ENCODE measurements at regions not wholly inside any gene's neighbourhood (a gene's known extent, or its start where the extent isn't known, plus 50 kb on each side); places are given as distances from the start of the nearest gene placed in this dataset.
"Not testable (repeated sequence)": the region's sequence is repeated elsewhere in the genome, so short reads cannot be mapped to it uniquely, and the experiment has no call there.

DNA sequence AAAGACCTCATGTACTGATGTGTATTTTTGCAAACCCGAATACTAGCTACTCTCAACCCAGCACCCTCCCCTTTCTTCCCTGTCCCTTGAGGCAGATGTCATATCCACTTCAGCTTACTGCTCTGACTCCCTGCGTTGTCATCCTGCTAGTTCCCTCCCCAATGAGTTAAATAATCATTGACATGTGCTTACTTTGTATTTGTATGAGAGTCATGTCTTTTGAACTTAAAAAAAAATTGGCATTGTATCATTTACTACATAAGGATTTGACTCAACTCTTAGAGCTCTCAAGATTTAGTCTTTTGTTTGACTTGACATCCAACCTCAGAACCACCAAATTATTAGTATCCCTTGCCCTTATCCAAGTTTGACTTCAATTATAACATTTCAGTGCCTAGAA is 219.7 kb upstream of the TUT7 start:
- peaks cover 0 to 9% (median 3%) of the 10 kb centered on the region in 11 donors for H3K9me3 Mint-ChIP-seq
- no peaks in the 10 kb centered on the region for H3K4me1 Mint-ChIP-seq
- Histone ChIP-seq H3K27ac (ENCODE audit: low read depth, low read length) (no peak overlapping the region), H3K36me3 (ENCODE audit: control insufficient read depth in 2 of 3, insufficient read depth in 3 of 3, low read length in 3 of 3) (no peaks in the 10 kb centered on the region), H3K27me3 (ENCODE audit: control insufficient read depth in 2 of 2, insufficient read depth in 2 of 2, low read length in 2 of 2) (no peaks in the 10 kb centered on the region), H3K9me3 (ENCODE audit: control insufficient read depth in 2 of 3, low read length in 3 of 3) (peaks cover 0 to 6% (median 0%) of the 10 kb centered on the region in 3 experiments), H3K4me3 (ENCODE audit: low read length) (no peak overlapping the region), H3K4me1 (ENCODE audit: control insufficient read depth in 2 of 2, insufficient read depth in 2 of 2, low read length in 2 of 2) (no peaks in the 10 kb centered on the region)
- ChIA-PET POLR2A (no interaction called here), CTCF (no interaction called here)
- DNase-seq: no peak
- no peak for ATAC-seq
- no peak overlapping the region for H3K4me3 Mint-ChIP-seq
- intact Hi-C loops (cut with micrococcal nuclease): no loop called here
- no peak overlapping the region for H3K27ac Mint-ChIP-seq
- H3K36me3 Mint-ChIP-seq: no peaks in the 10 kb centered on the region
- peaks cover 4 to 22% (median 19%) of the 10 kb centered on the region in 5 donors for H3K27me3 Mint-ChIP-seq

DNA sequence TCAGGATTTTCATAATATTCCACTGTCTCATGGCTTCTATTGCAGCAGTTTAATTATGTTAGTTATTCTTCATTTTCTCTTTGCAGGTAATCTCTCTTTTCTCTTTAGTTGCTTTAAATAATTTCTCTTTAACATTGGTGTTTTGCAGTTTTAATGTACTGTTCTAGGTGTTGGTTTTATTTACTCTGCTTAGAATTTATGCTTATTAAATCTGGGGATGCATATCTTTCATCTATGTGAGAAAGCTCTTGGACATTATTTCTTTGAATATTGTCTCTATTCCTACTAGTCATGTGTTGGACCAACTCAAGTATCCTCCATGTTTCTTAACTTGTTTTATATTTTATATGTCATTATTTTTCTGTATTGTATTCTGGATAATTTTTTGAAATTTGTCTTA is 218.7 kb upstream of the TUT7 start:
- ATAC-seq (no peak), DNase-seq (no peak)
- CTCF ChIA-PET: no interaction called here
- no peaks in the 10 kb centered on the region for H3K27me3 ChIP-seq (ENCODE audit: control insufficient read depth in 2 of 2, insufficient read depth in 2 of 2, low read length in 2 of 2)
- peaks cover 4 to 23% (median 22%) of the 10 kb centered on the region in 5 donors for H3K27me3 Mint-ChIP-seq
- no peaks in the 10 kb centered on the region for H3K4me1 ChIP-seq (ENCODE audit: control insufficient read depth in 2 of 2, insufficient read depth in 2 of 2, low read length in 2 of 2)
- peaks cover 0 to 7% (median 0%) of the 10 kb centered on the region in 3 experiments for H3K9me3 ChIP-seq (ENCODE audit: control insufficient read depth in 2 of 3, low read length in 3 of 3)
- no peak overlapping the region for H3K4me3 ChIP-seq (ENCODE audit: low read length)
- H3K4me1 Mint-ChIP-seq: no peaks in the 10 kb centered on the region
- POLR2A ChIA-PET: no interaction called here
- H3K4me3 Mint-ChIP-seq: no peak overlapping the region
- no peak overlapping the region for H3K27ac Mint-ChIP-seq
- no peak overlapping the region for H3K27ac ChIP-seq (ENCODE audit: low read depth, low read length)
- intact Hi-C loops (cut with micrococcal nuclease): no loop called here
- H3K36me3 ChIP-seq (ENCODE audit: control insufficient read depth in 2 of 3, insufficient read depth in 3 of 3, low read length in 3 of 3): no peaks in the 10 kb centered on the region
- peaks cover 0 to 12% (median 6%) of the 10 kb centered on the region in 11 donors for H3K9me3 Mint-ChIP-seq
- peaks cover 0 to 4% (median 0%) of the 10 kb centered on the region in 5 donors for H3K36me3 Mint-ChIP-seq

DNA sequence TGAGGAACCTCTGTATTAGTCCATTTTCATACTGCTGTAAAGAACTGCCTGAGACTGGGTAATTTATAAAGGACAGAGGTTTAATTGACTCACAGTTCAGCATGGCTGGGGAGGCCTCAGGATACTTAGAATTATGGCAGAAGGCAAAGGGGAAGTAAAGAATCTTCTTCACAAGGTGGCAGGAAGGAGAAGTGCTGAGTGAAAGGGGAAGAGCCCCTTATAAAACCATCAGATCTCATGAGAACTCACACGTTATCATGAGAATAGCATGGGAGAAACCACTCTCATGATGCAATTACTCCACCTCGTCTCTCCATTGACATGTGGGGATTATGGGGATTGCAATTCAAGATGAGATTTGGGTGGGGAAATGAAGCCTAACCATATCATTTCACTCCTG is 211.4 kb upstream of the TUT7 start:
- H3K27me3 Mint-ChIP-seq: peaks cover 2 to 41% (median 14%) of the 10 kb centered on the region in 5 donors
- H3K4me3 ChIP-seq (ENCODE audit: low read length); H3K36me3 Mint-ChIP-seq; intact Hi-C loops (cut with micrococcal nuclease); H3K27ac ChIP-seq (ENCODE audit: low read depth, low read length); CTCF ChIA-PET; POLR2A ChIA-PET; H3K4me1 ChIP-seq (ENCODE audit: control insufficient read depth in 2 of 2, insufficient read depth in 2 of 2, low read length in 2 of 2); H3K9me3 ChIP-seq (ENCODE audit: control insufficient read depth in 2 of 3, low read length in 3 of 3); H3K4me1 Mint-ChIP-seq; DNase-seq; H3K4me3 Mint-ChIP-seq; ATAC-seq; H3K36me3 ChIP-seq (ENCODE audit: control insufficient read depth in 2 of 3, insufficient read depth in 3 of 3, low read length in 3 of 3); H3K27me3 ChIP-seq (ENCODE audit: control insufficient read depth in 2 of 2, insufficient read depth in 2 of 2, low read length in 2 of 2); H3K27ac Mint-ChIP-seq: not testable (repeated sequence)
- peaks cover 1 to 18% (median 7%) of the 10 kb centered on the region in 11 donors for H3K9me3 Mint-ChIP-seq

DNA sequence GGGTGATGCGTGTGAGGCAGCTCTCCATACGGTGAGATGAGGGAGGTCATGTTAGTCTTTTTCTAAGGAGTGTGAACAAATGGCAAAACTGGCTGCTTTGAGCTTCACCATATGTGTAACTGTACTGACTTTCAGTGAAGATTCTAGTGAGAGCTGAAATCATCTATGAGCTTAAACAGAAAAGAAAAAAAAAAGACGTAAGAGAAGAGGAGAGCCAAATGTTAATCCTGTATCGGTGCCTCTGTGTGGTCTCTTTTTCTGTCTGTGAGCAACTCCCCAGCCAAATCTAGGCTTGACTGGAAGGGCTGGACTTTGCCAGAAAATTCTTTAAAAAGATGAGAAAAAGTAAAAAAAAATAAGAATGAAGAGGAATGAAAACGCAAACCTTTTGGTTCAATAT is 209.7 kb upstream of the TUT7 start:
- POLR2A ChIA-PET: no interaction called here
- CTCF ChIA-PET: interaction anchor here (0.6 kb wide), 1 partner anchor 66 kb away, joined by 3 read pairs; no protein-coding TSS in a partner anchor

DNA sequence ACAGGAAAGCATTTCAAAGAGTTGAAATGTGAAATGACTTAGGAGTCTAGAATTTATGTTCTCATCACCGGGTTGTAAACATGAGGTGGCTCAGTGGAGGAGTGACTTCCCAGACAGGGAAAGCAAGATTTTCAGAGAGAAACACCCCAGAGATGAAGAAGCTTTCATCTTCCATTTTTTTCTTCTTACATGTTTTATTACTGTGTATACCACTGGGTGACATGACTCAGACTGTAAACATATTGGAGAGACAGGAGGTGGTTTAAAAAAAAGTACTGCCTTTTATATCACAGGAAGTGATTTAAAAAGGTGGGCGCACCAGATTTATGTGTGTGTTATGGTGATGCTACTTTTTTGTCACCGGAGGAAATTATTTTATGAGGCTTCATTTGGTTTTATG is 209.1 kb upstream of the TUT7 start:
- Mint-ChIP-seq H3K4me3 (no peak overlapping the region), H3K36me3 (peaks cover 0 to 3% (median 0%) of the 10 kb centered on the region in 5 donors), H3K9me3 (peaks cover 0 to 13% (median 8%) of the 10 kb centered on the region in 11 donors), H3K27ac (no peak overlapping the region), H3K27me3 (peaks cover 2 to 33% (median 9%) of the 10 kb centered on the region in 5 donors), H3K4me1 (no peaks in the 10 kb centered on the region)
- H3K36me3 ChIP-seq (ENCODE audit: control insufficient read depth in 2 of 3, insufficient read depth in 3 of 3, low read length in 3 of 3): no peaks in the 10 kb centered on the region
- no peaks in the 10 kb centered on the region for H3K9me3 ChIP-seq (ENCODE audit: control insufficient read depth in 2 of 3, low read length in 3 of 3)
- no peak overlapping the region for H3K4me3 ChIP-seq (ENCODE audit: low read length)
- H3K4me1 ChIP-seq (ENCODE audit: control insufficient read depth in 2 of 2, insufficient read depth in 2 of 2, low read length in 2 of 2): no peaks in the 10 kb centered on the region
- ChIA-PET POLR2A (no interaction called here), CTCF (no interaction called here)
- ATAC-seq: no peak
- no peak for DNase-seq
- no peak overlapping the region for H3K27ac ChIP-seq (ENCODE audit: low read depth, low read length)
- no peaks in the 10 kb centered on the region for H3K27me3 ChIP-seq (ENCODE audit: control insufficient read depth in 2 of 2, insufficient read depth in 2 of 2, low read length in 2 of 2)
- intact Hi-C loops (cut with micrococcal nuclease): no loop called here

More for the DNA sequence above, 209.7 kb upstream of the TUT7 start:
- peaks cover 0 to 14% (median 7%) of the 10 kb centered on the region in 11 donors for H3K9me3 Mint-ChIP-seq
- no peak overlapping the region for H3K27ac Mint-ChIP-seq
- intact Hi-C loops (cut with micrococcal nuclease): no loop called here
- H3K36me3 Mint-ChIP-seq: peaks cover 0 to 4% (median 0%) of the 10 kb centered on the region in 5 donors
- peaks cover 2 to 34% (median 10%) of the 10 kb centered on the region in 5 donors for H3K27me3 Mint-ChIP-seq
- Histone ChIP-seq H3K27me3 (ENCODE audit: control insufficient read depth in 2 of 2, insufficient read depth in 2 of 2, low read length in 2 of 2) (no peaks in the 10 kb centered on the region), H3K4me3 (ENCODE audit: low read length) (no peak overlapping the region), H3K9me3 (ENCODE audit: control insufficient read depth in 2 of 3, low read length in 3 of 3) (peaks cover 0 to 2% (median 0%) of the 10 kb centered on the region in 3 experiments), H3K36me3 (ENCODE audit: control insufficient read depth in 2 of 3, insufficient read depth in 3 of 3, low read length in 3 of 3) (no peaks in the 10 kb centered on the region), H3K27ac (ENCODE audit: low read depth, low read length) (no peak overlapping the region), H3K4me1 (ENCODE audit: control insufficient read depth in 2 of 2, insufficient read depth in 2 of 2, low read length in 2 of 2) (no peaks in the 10 kb centered on the region)
- no peaks in the 10 kb centered on the region for H3K4me1 Mint-ChIP-seq
- no peak overlapping the region for H3K4me3 Mint-ChIP-seq
- ATAC-seq (no peak), DNase-seq (no peak)

DNA sequence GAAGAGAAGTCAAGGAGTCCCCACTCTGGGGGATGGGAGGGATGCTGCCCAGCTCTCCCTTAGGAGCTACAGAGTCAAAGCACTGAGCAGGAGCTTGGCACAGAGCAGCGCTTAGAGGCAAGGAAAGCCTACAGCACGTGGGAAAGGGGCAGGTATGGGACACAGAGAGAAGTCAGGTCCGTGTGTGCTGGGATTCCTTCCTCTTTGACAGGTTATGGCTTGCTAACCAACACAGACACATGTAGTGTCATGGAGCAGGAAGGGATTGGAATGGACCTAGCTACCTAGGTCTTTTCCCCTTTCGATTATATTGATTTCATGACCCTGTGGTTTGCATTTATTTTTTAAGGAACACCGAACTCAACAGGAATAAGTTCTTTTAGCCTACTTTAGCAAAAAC is 208.5 kb upstream of the TUT7 start:
- Mint-ChIP-seq H3K36me3 (no peaks in the 10 kb centered on the region), H3K27ac (no peak overlapping the region), H3K4me1 (no peaks in the 10 kb centered on the region), H3K9me3 (peaks cover 0 to 13% (median 6%) of the 10 kb centered on the region in 11 donors), H3K4me3 (no peak overlapping the region), H3K27me3 (peaks cover 2 to 29% (median 6%) of the 10 kb centered on the region in 5 donors)
- DNase-seq (no peak), ATAC-seq (no peak)
- Histone ChIP-seq H3K4me1 (ENCODE audit: control insufficient read depth in 2 of 2, insufficient read depth in 2 of 2, low read length in 2 of 2) (no peaks in the 10 kb centered on the region), H3K36me3 (ENCODE audit: control insufficient read depth in 2 of 3, insufficient read depth in 3 of 3, low read length in 3 of 3) (no peaks in the 10 kb centered on the region), H3K4me3 (ENCODE audit: low read length) (no peak overlapping the region), H3K27me3 (ENCODE audit: control insufficient read depth in 2 of 2, insufficient read depth in 2 of 2, low read length in 2 of 2) (no peaks in the 10 kb centered on the region), H3K27ac (ENCODE audit: low read depth, low read length) (no peak overlapping the region), H3K9me3 (ENCODE audit: control insufficient read depth in 2 of 3, low read length in 3 of 3) (no peaks in the 10 kb centered on the region)
- intact Hi-C loops (cut with micrococcal nuclease): no loop called here
- CTCF ChIA-PET: no interaction called here
- POLR2A ChIA-PET: no interaction called here

DNA sequence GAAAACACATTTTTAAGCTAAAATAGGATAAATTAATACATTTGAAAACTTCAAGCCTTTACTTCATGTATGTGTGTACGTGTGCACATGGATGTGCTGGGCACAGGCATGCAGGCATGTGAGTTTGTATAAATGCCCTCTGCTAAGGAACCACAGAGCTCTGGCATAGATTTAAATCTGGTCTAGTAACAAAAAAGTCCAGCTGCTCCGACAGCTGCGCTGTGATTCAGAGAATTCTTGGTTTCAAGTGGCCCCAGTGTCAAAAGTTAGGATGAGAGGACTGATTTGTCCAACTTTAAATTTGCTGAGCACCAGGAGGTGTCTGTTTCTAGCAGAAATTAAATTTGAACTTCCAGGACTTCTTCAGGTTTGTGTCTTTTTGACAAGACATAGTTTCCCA is 203.7 kb upstream of the TUT7 start:
- no peak for ATAC-seq
- Mint-ChIP-seq H3K4me3 (no peak overlapping the region), H3K4me1 (no peaks in the 10 kb centered on the region), H3K9me3 (peaks cover 0 to 7% (median 0%) of the 10 kb centered on the region in 11 donors), H3K27me3 (peaks cover 2 to 41% (median 17%) of the 10 kb centered on the region in 5 donors), H3K27ac (no peak overlapping the region), H3K36me3 (no peaks in the 10 kb centered on the region)
- intact Hi-C loops (cut with micrococcal nuclease): no loop called here
- ChIA-PET POLR2A (no interaction called here), CTCF (no interaction called here)
- Histone ChIP-seq H3K4me3 (ENCODE audit: low read length) (no peak overlapping the region), H3K27ac (ENCODE audit: low read depth, low read length) (no peak overlapping the region), H3K9me3 (ENCODE audit: control insufficient read depth in 2 of 3, low read length in 3 of 3) (no peaks in the 10 kb centered on the region), H3K27me3 (ENCODE audit: control insufficient read depth in 2 of 2, insufficient read depth in 2 of 2, low read length in 2 of 2) (no peaks in the 10 kb centered on the region), H3K4me1 (ENCODE audit: control insufficient read depth in 2 of 2, insufficient read depth in 2 of 2, low read length in 2 of 2) (no peaks in the 10 kb centered on the region), H3K36me3 (ENCODE audit: control insufficient read depth in 2 of 3, insufficient read depth in 3 of 3, low read length in 3 of 3) (no peaks in the 10 kb centered on the region)
- no peak for DNase-seq
